OCI-LY1 (cell line): ENCODE measurements at regions not wholly inside any gene's neighbourhood (a gene's known extent, or its start where the extent isn't known, plus 50 kb on each side); places are given as distances from the start of the nearest gene placed in this dataset.

Experiments used
- H2AFZ ChIP-seq: fragments of 200-600 bp; sonication (generic), shearing (Covaris generic); 2 replicates; pipeline ENCODE4 v1.6.0; 2014; ENCODE audit warnings: antibody characterized with exemption, mild to moderate bottlenecking, low read length
- H3F3A ChIP-seq: fragments of 200-600 bp; sonication (generic), shearing (Covaris generic); 2 replicates; pipeline ENCODE4 v1.6.0; 2014; ENCODE audit warnings: mild to moderate bottlenecking, antibody characterized with exemption, low read length, moderate library complexity; ENCODE audit not compliant: insufficient read depth
- H3K27ac ChIP-seq: fragments of 200-600 bp; sonication (generic); 2 replicates; pipeline ENCODE4 v1.5.1; 2014; ENCODE audit warnings: low read length, mixed run types, mild to moderate bottlenecking, low read depth; ENCODE audit not compliant: poor library complexity, severe bottlenecking
- H3K27me3 ChIP-seq: fragments of 200-600 bp; sonication (generic); 2 replicates; pipeline ENCODE4 v1.6.0; 2014; ENCODE audit warnings: antibody characterized with exemption, mild to moderate bottlenecking, low read length, moderate library complexity; ENCODE audit not compliant: insufficient read depth
- H3K36me3 ChIP-seq: fragments of 200-600 bp; sonication (generic); 2 replicates; pipeline ENCODE4 v1.6.1; 2014; ENCODE audit warnings: mild to moderate bottlenecking, antibody characterized with exemption, low read length, moderate library complexity, mixed read lengths; ENCODE audit not compliant: insufficient read depth
- H3K4me1 ChIP-seq: fragments of 200-600 bp; sonication (generic); 2 replicates; pipeline ENCODE4 v1.5.1; 2014; ENCODE audit warnings: mild to moderate bottlenecking, low read length, moderate library complexity; ENCODE audit not compliant: insufficient read depth, severe bottlenecking
- H3K4me2 ChIP-seq: fragments of 200-600 bp; sonication (generic), shearing (Covaris generic); 2 replicates; pipeline ENCODE4 v1.6.1; 2014; ENCODE audit warnings: low read length
- H3K4me3 ChIP-seq: fragments of 200-600 bp; sonication (generic); 2 replicates; pipeline ENCODE4 v1.5.1; 2014; ENCODE audit warnings: low read length, low read depth, mild to moderate bottlenecking, mixed read lengths; ENCODE audit not compliant: poor library complexity, severe bottlenecking
- H3K79me2 ChIP-seq: fragments of 200-600 bp; shearing (Covaris generic); 2 replicates; pipeline ENCODE4 v1.6.1; 2016; ENCODE audit warnings: mixed run types, low read length, mixed read lengths; ENCODE audit not compliant: insufficient read depth
- H3K9ac ChIP-seq: fragments of 200-600 bp; sonication (generic), shearing (Covaris generic); 2 replicates; pipeline ENCODE4 v1.6.1; 2014; ENCODE audit warnings: mild to moderate bottlenecking, low read length, mixed read lengths
- H3K9me2 ChIP-seq: fragments of 200-600 bp; sonication (generic), shearing (Covaris generic); 2 replicates; pipeline ENCODE4 v1.6.1; 2014; ENCODE audit warnings: low read depth, mild to moderate bottlenecking, low read length, mixed read lengths
- H3K9me3 ChIP-seq: fragments of 200-600 bp; shearing (Covaris generic); 2 replicates; pipeline ENCODE4 v1.6.1; 2014; ENCODE audit warnings: low read length, mixed read lengths
- H4K20me1 ChIP-seq: fragments of 200-600 bp; sonication (generic), shearing (Covaris generic); 2 replicates; pipeline ENCODE4 v1.6.0; 2016; ENCODE audit warnings: mild to moderate bottlenecking, low read length; ENCODE audit not compliant: insufficient read depth
- EZH2 ChIP-seq: fragments of 200-600 bp; sonication (generic), shearing (Covaris generic); IDR thresholded peaks from 2 replicates; pipeline ENCODE4 v1.8.0; 2017; ENCODE audit warnings: borderline replicate concordance, mixed run types, mild to moderate bottlenecking, antibody characterized with exemption, low read length, moderate library complexity, mixed read lengths
- TF ChIP-seq, protein P1 (sequence below): fragments of 200-600 bp; sonication (generic), shearing (Covaris generic); IDR thresholded peaks from 2 replicates; pipeline ENCODE4 v1.5.1; 2017; ENCODE audit warnings: mild to moderate bottlenecking, antibody characterized with exemption, low read length, moderate library complexity, mixed read lengths

DNA sequence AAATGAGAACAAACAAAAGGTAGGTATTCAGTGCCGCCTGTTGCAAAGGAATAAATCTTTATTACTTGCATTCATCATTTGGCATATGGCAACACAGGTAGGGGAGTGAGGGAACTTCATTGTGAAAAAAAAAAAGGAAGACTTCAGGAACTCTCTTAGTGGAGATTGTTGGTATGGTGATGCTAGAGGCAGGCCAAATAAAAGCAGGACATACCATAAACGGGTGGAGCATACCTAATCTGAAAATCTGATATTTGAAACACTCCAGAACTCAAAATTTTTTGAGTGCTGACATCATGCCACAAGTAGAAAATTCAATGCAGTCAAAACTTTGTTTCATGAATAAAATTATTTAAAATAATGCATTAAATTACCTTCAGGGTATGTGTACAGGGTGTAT, 425.8 kb upstream of the SYT4 start:
- H3K9me3 ChIP-seq: no peaks in the 10 kb centered on the region
- H3K79me2 ChIP-seq: no peaks in the 10 kb centered on the region
- H3K36me3 ChIP-seq: no peaks in the 10 kb centered on the region
- H2AFZ ChIP-seq: no peak overlapping the region
- H3K9me2 ChIP-seq: no peaks in the 10 kb centered on the region
- H3K4me2 ChIP-seq: no peak overlapping the region
- H3K27me3 ChIP-seq: no peaks in the 10 kb centered on the region
- H3K4me3 ChIP-seq: no peak overlapping the region
- no peak overlapping the region for H3K9ac ChIP-seq
- no peaks in the 10 kb centered on the region for H3K4me1 ChIP-seq
- H4K20me1 ChIP-seq: no peaks in the 10 kb centered on the region
- no peaks in the 10 kb centered on the region for H3F3A ChIP-seq
- no peak overlapping the region for H3K27ac ChIP-seq
- TF ChIP-seq, protein P1, sequence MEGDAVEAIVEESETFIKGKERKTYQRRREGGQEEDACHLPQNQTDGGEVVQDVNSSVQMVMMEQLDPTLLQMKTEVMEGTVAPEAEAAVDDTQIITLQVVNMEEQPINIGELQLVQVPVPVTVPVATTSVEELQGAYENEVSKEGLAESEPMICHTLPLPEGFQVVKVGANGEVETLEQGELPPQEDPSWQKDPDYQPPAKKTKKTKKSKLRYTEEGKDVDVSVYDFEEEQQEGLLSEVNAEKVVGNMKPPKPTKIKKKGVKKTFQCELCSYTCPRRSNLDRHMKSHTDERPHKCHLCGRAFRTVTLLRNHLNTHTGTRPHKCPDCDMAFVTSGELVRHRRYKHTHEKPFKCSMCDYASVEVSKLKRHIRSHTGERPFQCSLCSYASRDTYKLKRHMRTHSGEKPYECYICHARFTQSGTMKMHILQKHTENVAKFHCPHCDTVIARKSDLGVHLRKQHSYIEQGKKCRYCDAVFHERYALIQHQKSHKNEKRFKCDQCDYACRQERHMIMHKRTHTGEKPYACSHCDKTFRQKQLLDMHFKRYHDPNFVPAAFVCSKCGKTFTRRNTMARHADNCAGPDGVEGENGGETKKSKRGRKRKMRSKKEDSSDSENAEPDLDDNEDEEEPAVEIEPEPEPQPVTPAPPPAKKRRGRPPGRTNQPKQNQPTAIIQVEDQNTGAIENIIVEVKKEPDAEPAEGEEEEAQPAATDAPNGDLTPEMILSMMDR: no peak
- no peak for TF ChIP-seq EZH2

DNA sequence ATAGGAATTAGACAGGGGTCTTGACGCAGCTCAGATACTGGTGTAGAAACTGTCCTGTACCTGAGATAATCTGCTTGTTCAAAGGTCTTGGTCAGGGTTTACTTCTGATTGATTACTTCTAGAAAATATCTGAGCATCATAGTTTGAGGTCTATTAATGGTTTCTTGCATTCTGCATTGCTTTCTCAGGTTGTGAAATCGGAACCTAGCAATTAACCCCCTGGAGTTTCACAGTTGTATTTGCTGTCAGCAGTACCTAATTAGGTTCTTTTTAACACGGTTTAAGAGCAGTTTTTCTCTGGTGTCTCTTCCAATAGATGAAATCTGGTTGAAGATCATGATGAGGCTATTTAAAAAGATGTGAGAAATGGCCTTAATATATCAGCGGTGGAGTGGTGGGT, 428.6 kb upstream of the SYT4 start:
- Histone ChIP-seq H3K36me3 (no peaks in the 10 kb centered on the region), H4K20me1 (no peaks in the 10 kb centered on the region), H3K79me2 (no peaks in the 10 kb centered on the region), H3K27me3 (no peaks in the 10 kb centered on the region), H3F3A (no peaks in the 10 kb centered on the region), H3K4me2 (no peak overlapping the region), H3K4me1 (no peaks in the 10 kb centered on the region), H3K9me2 (no peaks in the 10 kb centered on the region), H3K9me3 (no peaks in the 10 kb centered on the region), H3K27ac (no peak overlapping the region), H2AFZ (no peak overlapping the region), H3K4me3 (no peak overlapping the region), H3K9ac (no peak overlapping the region)
- TF ChIP-seq, protein P1: no peak
- TF ChIP-seq EZH2: no peak

DNA sequence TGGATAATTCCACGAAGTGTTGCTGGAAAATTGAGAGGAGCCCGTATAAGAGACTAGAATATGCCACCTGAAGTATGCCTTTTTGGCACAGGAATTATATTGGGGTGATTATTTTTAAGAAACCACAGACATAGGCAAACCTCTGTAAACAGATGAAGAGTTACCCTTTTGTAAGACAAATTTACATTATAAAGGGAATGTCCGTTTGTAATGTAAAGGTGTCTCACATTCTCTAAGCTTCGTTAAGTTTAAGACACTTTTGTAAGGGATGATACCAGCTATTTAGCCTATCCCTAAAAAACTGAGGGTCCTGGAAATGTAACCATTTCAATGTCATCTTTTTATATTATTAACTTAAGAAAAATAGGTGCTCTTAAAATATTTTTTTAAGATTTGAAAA, 432.8 kb upstream of the SYT4 start:
- Histone ChIP-seq H3K9me3 (no peaks in the 10 kb centered on the region), H4K20me1 (no peaks in the 10 kb centered on the region), H3K79me2 (no peaks in the 10 kb centered on the region), H3K27me3 (no peaks in the 10 kb centered on the region), H3K4me1 (no peaks in the 10 kb centered on the region), H3K36me3 (no peaks in the 10 kb centered on the region), H2AFZ (no peak overlapping the region), H3K9ac (no peak overlapping the region), H3K4me2 (no peak overlapping the region), H3K9me2 (no peaks in the 10 kb centered on the region), H3K4me3 (no peak overlapping the region), H3K27ac (no peak overlapping the region), H3F3A (no peaks in the 10 kb centered on the region)
- TF ChIP-seq, protein P1: no peak
- no peak for TF ChIP-seq EZH2
